H9 (cell line): ENCODE measurements at regions not wholly inside any gene's neighbourhood (a gene's known extent, or its start where the extent isn't known, plus 50 kb on each side); places are given as distances from the start of the nearest gene placed in this dataset.

Source experiments
- DNase-seq: peaks from one replicate; pipeline ENCODE4 v3.0.0-alpha.2; 2017
- H2AFZ ChIP-seq: one replicate; pipeline ENCODE4 v1.6.1; 2013; ENCODE audit warnings: mild to moderate bottlenecking, low read length, control low read depth, moderate library complexity
- H2AK5ac ChIP-seq: 2 replicates; pipeline ENCODE4 v1.6.1; 2013; ENCODE audit warnings: low read length, control low read depth, mixed read lengths; ENCODE audit not compliant: insufficient read length
- H2BK120ac ChIP-seq: one replicate; pipeline ENCODE4 v1.6.1; 2013; ENCODE audit warnings: low read depth, mild to moderate bottlenecking, low read length, control low read depth, inconsistent platforms; ENCODE audit not compliant: poor library complexity, severe bottlenecking
- H2BK12ac ChIP-seq: 2 replicates; pipeline ENCODE4 v1.6.1; 2013; ENCODE audit warnings: low read length, control low read depth, mixed read lengths, low read depth; ENCODE audit not compliant: insufficient read length
- H2BK15ac ChIP-seq: 2 replicates; pipeline ENCODE4 v1.6.1; 2013; ENCODE audit warnings: low read depth, low read length, control low read depth
- H2BK20ac ChIP-seq: one replicate; pipeline ENCODE4 v1.6.1; 2013; ENCODE audit warnings: low read depth, mild to moderate bottlenecking, low read length, control low read depth, inconsistent platforms; ENCODE audit not compliant: poor library complexity, severe bottlenecking
- H2BK5ac ChIP-seq: 2 replicates; pipeline ENCODE4 v1.6.1; 2013; ENCODE audit warnings: low read length, control low read depth, mixed read lengths; ENCODE audit not compliant: insufficient read length
- H3K14ac ChIP-seq: 2 replicates; pipeline ENCODE4 v1.6.1; 2013; ENCODE audit warnings: low read length, control low read depth; ENCODE audit not compliant: insufficient read depth
- H3K18ac ChIP-seq: 2 replicates; pipeline ENCODE4 v1.6.1; 2013; ENCODE audit warnings: low read depth, mild to moderate bottlenecking, mixed read lengths, low read length, control low read depth; ENCODE audit not compliant: insufficient read length
- H3K23ac ChIP-seq: 2 replicates; pipeline ENCODE4 v1.6.1; 2013; ENCODE audit warnings: low read length, control low read depth, mixed read lengths, low read depth; ENCODE audit not compliant: insufficient read length
- H3K23me2 ChIP-seq: 2 replicates; pipeline ENCODE4 v1.6.1; 2013; ENCODE audit warnings: low read depth, mild to moderate bottlenecking, mixed read lengths, low read length, control low read depth; ENCODE audit not compliant: insufficient read length, poor library complexity, severe bottlenecking
- H3K27ac ChIP-seq: 2 replicates; pipeline ENCODE4 v1.5.1; 2013; ENCODE audit warnings: low read length, control low read depth, mixed read lengths, low read depth; ENCODE audit not compliant: insufficient read length
- H3K27me3 ChIP-seq: 2 replicates; pipeline ENCODE4 v1.6.1; 2013; ENCODE audit warnings: low read length, control low read depth, inconsistent platforms; ENCODE audit not compliant: insufficient read depth
- H3K4ac ChIP-seq: 2 replicates; pipeline ENCODE4 v1.6.1; 2013; ENCODE audit warnings: low read depth, mild to moderate bottlenecking, control low read depth, inconsistent platforms, low read length, moderate library complexity
- H3K4me1 ChIP-seq: 2 replicates; pipeline ENCODE4 v1.6.1; 2013; ENCODE audit warnings: low read length, control low read depth, inconsistent platforms; ENCODE audit not compliant: insufficient read depth
- H3K4me2 ChIP-seq: 2 replicates; pipeline ENCODE4 v1.6.1; 2013; ENCODE audit warnings: low read length, control low read depth, mixed read lengths; ENCODE audit not compliant: insufficient read length, insufficient read depth
- H3K56ac ChIP-seq: 2 replicates; pipeline ENCODE4 v1.6.1; 2013; ENCODE audit warnings: low read depth, mild to moderate bottlenecking, mixed read lengths, low read length, control low read depth; ENCODE audit not compliant: insufficient read length
- H3K79me1 ChIP-seq: 2 replicates; pipeline ENCODE4 v1.6.1; 2013; ENCODE audit warnings: low read depth, mild to moderate bottlenecking, moderate library complexity, low read length, control low read depth, inconsistent platforms; ENCODE audit not compliant: insufficient read depth, poor library complexity, severe bottlenecking
- H3K79me2 ChIP-seq: 2 replicates; pipeline ENCODE4 v1.6.1; 2013; ENCODE audit warnings: low read length, control low read depth, inconsistent platforms; ENCODE audit not compliant: insufficient read depth
- H3K9ac ChIP-seq: 2 replicates; pipeline ENCODE4 v1.6.1; 2013; ENCODE audit warnings: low read length, control low read depth, mixed read lengths; ENCODE audit not compliant: insufficient read length; ENCODE audit errors: extremely low read depth
- H3K9me3 ChIP-seq: one replicate; pipeline ENCODE4 v1.6.1; 2013; ENCODE audit warnings: low read depth, low read length, inconsistent platforms; ENCODE audit not compliant: control insufficient read depth
- H3T11ph ChIP-seq: one replicate; pipeline ENCODE4 v1.6.1; 2013; ENCODE audit warnings: mild to moderate bottlenecking, low read length, control low read depth, inconsistent platforms
- H4K20me1 ChIP-seq: one replicate; pipeline ENCODE4 v1.6.1; 2013; ENCODE audit not compliant: control insufficient read depth, insufficient read length, insufficient read depth
- H4K5ac ChIP-seq: 2 replicates; pipeline ENCODE4 v1.6.1; 2013; ENCODE audit warnings: low read depth, mild to moderate bottlenecking, mixed read lengths, low read length, control low read depth; ENCODE audit not compliant: insufficient read length
- H4K8ac ChIP-seq: replicated peaks from 2 replicates; pipeline ENCODE4 v1.6.1; 2013; ENCODE audit warnings: low read length, control low read depth, mixed read lengths, low read depth; ENCODE audit not compliant: insufficient read length
- H4K91ac ChIP-seq: 2 replicates; pipeline ENCODE4 v1.6.1; 2013; ENCODE audit warnings: low read depth, mild to moderate bottlenecking, moderate library complexity, mixed read lengths, low read length, control low read depth; ENCODE audit not compliant: insufficient read length
- H3K27ac Mint-ChIP-seq, 3 experiments: 2 replicates in 2 of 3; 3 replicates in 1 of 3; pipeline ENCODE4 v1.8.0; 2020 to 2021; ENCODE audit warnings: mixed read lengths in 3 of 3, mild to moderate bottlenecking in 1 of 3, moderate library complexity in 1 of 3
- H3K27me3 Mint-ChIP-seq: 2 replicates; pipeline ENCODE4 v1.8.0; 2021; ENCODE audit warnings: low read depth, mild to moderate bottlenecking, moderate library complexity, mixed read lengths
- H3K36me3 Mint-ChIP-seq, 3 experiments: 2 replicates in 2 of 3; 3 replicates in 1 of 3; pipeline ENCODE4 v1.8.0; 2020 to 2021; ENCODE audit warnings: low read depth in 3 of 3, mixed read lengths in 3 of 3; ENCODE audit not compliant: insufficient read depth in 1 of 3
- H3K4me1 Mint-ChIP-seq, 2 experiments: 2 replicates each; pipeline ENCODE4 v1.8.0; 2020; ENCODE audit warnings: mixed read lengths in 2 of 2
- H3K4me3 Mint-ChIP-seq, 2 experiments: 2 replicates in 1 of 2; 3 replicates in 1 of 2; pipeline ENCODE4 v1.8.0; 2020 to 2021; ENCODE audit warnings: mild to moderate bottlenecking in 2 of 2, mixed read lengths in 2 of 2, moderate library complexity in 1 of 2
- H3K9me3 Mint-ChIP-seq, 2 experiments: 2 replicates in 1 of 2; 3 replicates in 1 of 2; pipeline ENCODE4 v1.8.0; 2020; ENCODE audit warnings: mild to moderate bottlenecking in 2 of 2, mixed read lengths in 2 of 2, moderate library complexity in 1 of 2
- CTCF ChIP-seq: fragments of 200-600 bp; sonication (generic); conservative IDR thresholded peaks from 3 replicates; pipeline ENCODE4 v1.8.0; 2021; ENCODE audit warnings: antibody characterized with exemption, mild to moderate bottlenecking
- WGBS: extraction: QIAGEN DNeasy Blood & Tissue Kit; methylation state at CpG from one replicate; pipeline ENCODE4 v1.1.7; 2013; ENCODE audit warnings: missing lambda C conversion rate, low lambda C conversion rate, mixed read lengths; ENCODE audit not compliant: insufficient read length; ENCODE audit errors: extremely low coverage; 5-methylcytosine and 5-hydroxymethylcytosine counted together

- no peak for DNase-seq
- no peak overlapping the region for H2BK15ac ChIP-seq
- no peak overlapping the region for H2BK12ac ChIP-seq
- H3K9me3 Mint-ChIP-seq = peaks cover 4 to 10% of the 10 kb centered on the region in 2 experiments; a peak in 4 of 5 replicates
- H3K14ac ChIP-seq = no peak overlapping the region
- no peak overlapping the region for H2AK5ac ChIP-seq
- no peak for TF ChIP-seq CTCF
- H3K27ac Mint-ChIP-seq = no peak overlapping the region
- no peak overlapping the region for H2BK20ac ChIP-seq
- no peaks in the 10 kb centered on the region for H3K9me3 ChIP-seq
- no peak overlapping the region for H2AFZ ChIP-seq
- H2BK5ac ChIP-seq = no peak overlapping the region
- no peak overlapping the region for H3K4me3 Mint-ChIP-seq
- no peak overlapping the region for H3T11ph ChIP-seq
- H3K27me3 ChIP-seq = no peaks in the 10 kb centered on the region
- H4K91ac ChIP-seq = no peak overlapping the region
- WGBS = no CpG with 5 or more reads among the region's 1 CpG
- H3K4ac ChIP-seq = no peak overlapping the region
- H3K18ac ChIP-seq = no peak overlapping the region
- H3K4me2 ChIP-seq = no peak overlapping the region
- H3K27me3 Mint-ChIP-seq = no peaks in the 10 kb centered on the region; the same call in 1 of the 2 replicates
- H3K4me1 ChIP-seq = no peaks in the 10 kb centered on the region
- no peak overlapping the region for H3K23ac ChIP-seq
- no peak overlapping the region for H3K27ac ChIP-seq
- H4K8ac ChIP-seq = no peak overlapping the region
- no peaks in the 10 kb centered on the region for H3K79me1 ChIP-seq
- H3K4me1 Mint-ChIP-seq = 0 out of 4 replicates have a peak, but pooled peaks cover 0 to 2% of the 10 kb centered on the region in 2 experiments
- no peak overlapping the region for H3K9ac ChIP-seq
- H4K5ac ChIP-seq = no peak overlapping the region
- no peak overlapping the region for H2BK120ac ChIP-seq
- H3K56ac ChIP-seq = no peak overlapping the region
- H3K79me2 ChIP-seq = no peaks in the 10 kb centered on the region
- peaks cover 0 to 10% (median 0%) of the 10 kb centered on the region in 3 experiments; a peak in 2 of 7 replicates for H3K36me3 Mint-ChIP-seq
- H3K23me2 ChIP-seq = no peaks in the 10 kb centered on the region
- no peaks in the 10 kb centered on the region for H4K20me1 ChIP-seq
These were observed 447.8 kb upstream of the IGFBP3 start for GRCh38 chr7:46368871-46369270.
